ENCODE measurements at regions not wholly inside any gene's neighbourhood (a gene's known extent, or its start where the extent isn't known, plus 50 kb on each side); places are given as distances from the start of the nearest gene placed in this dataset.
"Not testable (repeated sequence)": the region's sequence is repeated elsewhere in the genome, so short reads cannot be mapped to it uniquely, and the experiment has no call there.

DNA sequence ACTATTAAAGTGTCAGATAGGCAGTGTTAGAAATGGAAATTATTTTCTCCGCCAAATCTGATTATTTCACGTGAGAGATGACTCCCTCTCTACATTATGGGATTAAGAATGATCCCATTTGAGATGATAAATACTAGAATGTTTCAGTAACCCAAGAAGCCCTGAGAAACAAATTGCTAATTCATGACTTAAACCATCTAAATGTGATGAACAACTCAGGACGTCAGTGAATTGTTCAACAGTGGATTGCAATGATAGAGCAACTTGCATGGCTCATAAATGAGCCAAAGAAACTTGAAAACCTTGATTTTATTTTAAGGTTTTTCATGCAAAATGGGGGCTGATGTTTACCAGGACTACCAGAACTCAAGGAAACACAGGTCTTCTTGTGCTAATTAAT lies 350.5 kb upstream of the WWC1 start:
- Histone ChIP-seq H3K9me3 (ENCODE audit: control insufficient read depth in 2 of 2, low read length in 2 of 2) (no peaks in the 10 kb centered on the region), H3K36me3 (ENCODE audit: control insufficient read depth in 2 of 2, insufficient read depth in 2 of 2, low read length in 2 of 2) (no peaks in the 10 kb centered on the region), H3K4me1 (ENCODE audit: control insufficient read depth in 2 of 2, insufficient read depth in 2 of 2, low read length in 2 of 2) (no peaks in the 10 kb centered on the region), H3K9ac (ENCODE audit: low read depth in 1 of 2, low read length in 2 of 2) (no peak overlapping the region), H3K27ac (ENCODE audit: low read depth in 2 of 2, low read length in 2 of 2) (no peak overlapping the region), H3K27me3 (ENCODE audit: control insufficient read depth in 2 of 2, insufficient read depth in 2 of 2, low read length in 2 of 2) (no peaks in the 10 kb centered on the region), H3K4me3 (ENCODE audit: low read length in 2 of 2) (no peak overlapping the region)

DNA sequence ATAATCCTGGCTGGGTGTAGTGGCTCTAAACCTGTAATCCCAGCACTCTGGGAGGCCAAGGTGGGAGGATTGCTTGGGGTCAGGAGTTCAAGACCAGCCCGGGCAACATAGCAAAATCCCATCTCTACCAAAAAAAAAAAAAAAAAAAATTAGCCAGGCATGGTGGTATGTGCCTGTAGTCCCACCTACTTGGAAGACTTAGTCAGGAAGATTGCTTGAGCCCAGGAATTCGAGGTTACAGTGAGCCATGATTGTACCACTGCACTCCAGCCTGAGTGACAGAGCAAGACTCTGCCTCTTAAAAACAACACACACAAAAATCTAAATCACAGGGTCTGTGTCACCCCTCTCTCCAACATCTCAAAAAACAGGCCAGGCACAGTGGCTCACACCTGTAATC lies 349.9 kb upstream of the WWC1 start:
- H3K9me3 ChIP-seq (ENCODE audit: control insufficient read depth in 2 of 2, low read length in 2 of 2); H3K27ac ChIP-seq (ENCODE audit: low read depth in 2 of 2, low read length in 2 of 2); H3K36me3 ChIP-seq (ENCODE audit: control insufficient read depth in 2 of 2, insufficient read depth in 2 of 2, low read length in 2 of 2); H3K27me3 ChIP-seq (ENCODE audit: control insufficient read depth in 2 of 2, insufficient read depth in 2 of 2, low read length in 2 of 2); H3K9ac ChIP-seq (ENCODE audit: low read depth in 1 of 2, low read length in 2 of 2); H3K4me1 ChIP-seq (ENCODE audit: control insufficient read depth in 2 of 2, insufficient read depth in 2 of 2, low read length in 2 of 2); H3K4me3 ChIP-seq (ENCODE audit: low read length in 2 of 2): not testable (repeated sequence)

DNA sequence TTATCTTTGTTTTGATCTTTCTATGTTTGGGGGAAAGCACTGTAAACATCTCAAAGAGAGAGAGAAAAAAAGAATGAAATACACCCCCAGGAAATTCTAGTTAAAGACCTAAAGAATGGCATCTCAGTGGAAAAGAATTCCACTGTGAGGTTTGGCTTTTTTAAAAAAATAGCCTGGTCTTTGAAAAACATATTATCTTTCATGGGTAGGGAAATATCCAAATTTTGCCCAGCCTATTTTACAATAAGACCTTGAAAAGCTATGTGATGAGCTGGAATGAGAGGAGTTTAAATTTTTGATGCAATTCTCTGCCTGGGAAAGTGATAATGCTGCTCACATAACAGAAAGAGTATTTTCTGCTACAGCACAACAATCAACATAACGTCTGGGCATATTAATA lies 348.1 kb upstream of the WWC1 start:
- H3K4me3 ChIP-seq (ENCODE audit: low read length in 2 of 2), result no peak overlapping the region
- no peaks in the 10 kb centered on the region for H3K4me1 ChIP-seq (ENCODE audit: control insufficient read depth in 2 of 2, insufficient read depth in 2 of 2, low read length in 2 of 2)
- no peaks in the 10 kb centered on the region for H3K9me3 ChIP-seq (ENCODE audit: control insufficient read depth in 2 of 2, low read length in 2 of 2)
- no peak overlapping the region for H3K27ac ChIP-seq (ENCODE audit: low read depth in 2 of 2, low read length in 2 of 2)
- no peaks in the 10 kb centered on the region for H3K36me3 ChIP-seq (ENCODE audit: control insufficient read depth in 2 of 2, insufficient read depth in 2 of 2, low read length in 2 of 2)
- no peak overlapping the region for H3K9ac ChIP-seq (ENCODE audit: low read depth in 1 of 2, low read length in 2 of 2)
- no peaks in the 10 kb centered on the region for H3K27me3 ChIP-seq (ENCODE audit: control insufficient read depth in 2 of 2, insufficient read depth in 2 of 2, low read length in 2 of 2)

DNA sequence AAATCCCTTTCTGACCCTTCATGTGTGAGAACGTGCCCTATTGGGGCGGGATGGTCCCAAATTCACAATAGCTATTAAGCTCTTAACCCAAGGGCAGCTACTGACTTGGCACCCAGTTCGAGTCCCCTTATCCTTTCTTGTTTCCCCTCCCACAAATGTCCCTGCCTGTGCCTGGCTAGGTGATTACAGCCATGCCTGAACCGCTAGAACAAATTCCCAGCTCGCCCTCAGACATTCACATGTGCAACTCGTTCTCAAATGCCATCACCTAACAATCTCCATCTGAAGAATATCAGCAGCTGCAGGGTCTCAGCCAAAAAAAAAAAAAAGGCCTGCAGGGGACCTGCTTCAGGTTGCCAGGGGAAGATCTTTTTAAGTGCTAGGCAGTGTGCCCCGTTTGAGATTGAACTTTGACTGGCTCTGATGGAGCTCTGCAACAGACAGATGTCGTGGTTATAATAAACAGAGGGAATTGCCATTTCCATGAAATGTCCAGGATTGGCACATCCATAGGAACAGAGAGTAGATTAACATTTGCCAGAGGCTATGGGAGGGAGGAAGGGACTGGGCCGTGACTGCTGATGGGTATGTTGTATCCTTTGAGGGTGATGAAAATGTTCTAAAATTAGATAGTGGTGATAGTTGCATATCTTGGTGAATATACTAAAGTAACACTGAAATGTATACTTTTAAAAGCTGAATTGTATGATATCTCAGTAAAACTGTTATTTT lies 347.2 kb upstream of the WWC1 start:
- Histone ChIP-seq H3K9me3 (ENCODE audit: control insufficient read depth in 2 of 2, low read length in 2 of 2) (no peaks in the 10 kb centered on the region), H3K27me3 (ENCODE audit: control insufficient read depth in 2 of 2, insufficient read depth in 2 of 2, low read length in 2 of 2) (no peaks in the 10 kb centered on the region), H3K27ac (ENCODE audit: low read depth in 2 of 2, low read length in 2 of 2) (no peak overlapping the region), H3K36me3 (ENCODE audit: control insufficient read depth in 2 of 2, insufficient read depth in 2 of 2, low read length in 2 of 2) (no peaks in the 10 kb centered on the region), H3K4me1 (ENCODE audit: control insufficient read depth in 2 of 2, insufficient read depth in 2 of 2, low read length in 2 of 2) (no peaks in the 10 kb centered on the region), H3K9ac (ENCODE audit: low read depth in 1 of 2, low read length in 2 of 2) (no peak overlapping the region), H3K4me3 (ENCODE audit: low read length in 2 of 2) (no peak overlapping the region)

DNA sequence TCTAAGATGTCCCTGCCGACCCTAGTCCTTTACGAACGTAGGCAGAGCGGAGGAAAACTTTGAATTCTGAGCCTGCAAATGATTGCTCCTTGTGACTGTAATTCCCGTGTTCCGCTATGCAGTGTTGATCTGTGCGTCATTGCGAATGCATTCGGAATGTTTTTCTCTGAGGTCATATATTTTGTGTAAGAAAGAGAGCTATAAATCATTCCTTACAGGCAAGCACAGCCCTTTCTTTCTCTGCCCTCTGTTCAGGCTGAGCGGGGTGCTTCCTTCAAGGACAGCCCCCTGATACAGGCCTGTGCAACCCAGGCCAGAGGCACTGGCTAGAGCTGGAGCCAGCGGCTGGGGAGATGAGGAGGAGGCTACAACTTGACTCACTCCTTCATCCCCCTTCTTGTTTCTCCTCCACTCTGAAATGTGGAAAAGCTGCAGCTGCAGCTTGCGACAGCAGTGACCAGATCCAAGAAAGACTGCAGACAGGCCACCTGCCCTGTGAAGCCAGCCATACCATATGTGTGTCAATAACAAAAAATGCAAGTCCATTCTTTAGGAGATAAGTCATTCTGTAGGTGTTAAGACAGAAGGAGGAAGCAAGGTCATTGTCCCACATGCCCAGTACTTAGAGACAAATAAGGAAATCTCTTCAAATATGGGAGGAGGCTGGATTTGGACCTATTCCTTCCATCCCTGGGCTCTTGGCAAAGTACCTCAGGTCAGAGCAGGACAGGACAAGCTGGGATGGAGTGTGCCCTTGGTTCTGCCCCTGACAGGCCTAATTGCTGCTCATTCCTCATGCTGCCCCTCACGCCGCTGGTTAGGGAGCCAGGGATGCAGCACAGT lies 345.7 kb upstream of the WWC1 start:
- Histone ChIP-seq H3K27me3 (ENCODE audit: control insufficient read depth in 2 of 2, insufficient read depth in 2 of 2, low read length in 2 of 2) (no peaks in the 10 kb centered on the region), H3K36me3 (ENCODE audit: control insufficient read depth in 2 of 2, insufficient read depth in 2 of 2, low read length in 2 of 2) (no peaks in the 10 kb centered on the region), H3K4me1 (ENCODE audit: control insufficient read depth in 2 of 2, insufficient read depth in 2 of 2, low read length in 2 of 2) (no peaks in the 10 kb centered on the region), H3K27ac (ENCODE audit: low read depth in 2 of 2, low read length in 2 of 2) (no peak overlapping the region), H3K4me3 (ENCODE audit: low read length in 2 of 2) (no peak overlapping the region), H3K9me3 (ENCODE audit: control insufficient read depth in 2 of 2, low read length in 2 of 2) (no peaks in the 10 kb centered on the region), H3K9ac (ENCODE audit: low read depth in 1 of 2, low read length in 2 of 2) (no peak overlapping the region)

DNA sequence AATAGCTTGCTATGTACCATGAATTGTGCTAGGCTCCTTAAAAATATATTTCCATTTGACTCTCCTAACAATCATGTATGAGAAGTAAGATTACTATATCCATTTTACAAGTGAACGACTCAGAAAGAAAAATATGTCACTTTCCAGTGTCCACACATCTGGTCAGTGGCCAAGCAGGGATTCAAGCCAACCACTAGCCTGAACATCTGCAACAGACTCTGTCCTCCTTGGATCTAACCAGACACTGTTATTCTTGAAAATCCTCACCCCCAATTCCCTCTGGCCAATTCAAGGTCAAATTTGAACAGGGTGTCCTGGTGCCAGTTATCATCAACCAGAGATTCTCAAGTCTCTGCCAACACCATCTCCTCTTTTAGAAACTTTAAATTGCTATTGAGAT lies 344.1 kb upstream of the WWC1 start:
- H3K36me3 ChIP-seq (ENCODE audit: control insufficient read depth in 2 of 2, insufficient read depth in 2 of 2, low read length in 2 of 2), result no peaks in the 10 kb centered on the region
- no peaks in the 10 kb centered on the region for H3K4me1 ChIP-seq (ENCODE audit: control insufficient read depth in 2 of 2, insufficient read depth in 2 of 2, low read length in 2 of 2)
- H3K9ac ChIP-seq (ENCODE audit: low read depth in 1 of 2, low read length in 2 of 2), result no peak overlapping the region
- no peaks in the 10 kb centered on the region for H3K27me3 ChIP-seq (ENCODE audit: control insufficient read depth in 2 of 2, insufficient read depth in 2 of 2, low read length in 2 of 2)
- no peaks in the 10 kb centered on the region for H3K9me3 ChIP-seq (ENCODE audit: control insufficient read depth in 2 of 2, low read length in 2 of 2)
- H3K4me3 ChIP-seq (ENCODE audit: low read length in 2 of 2), result no peak overlapping the region
- no peak overlapping the region for H3K27ac ChIP-seq (ENCODE audit: low read depth in 2 of 2, low read length in 2 of 2)

DNA sequence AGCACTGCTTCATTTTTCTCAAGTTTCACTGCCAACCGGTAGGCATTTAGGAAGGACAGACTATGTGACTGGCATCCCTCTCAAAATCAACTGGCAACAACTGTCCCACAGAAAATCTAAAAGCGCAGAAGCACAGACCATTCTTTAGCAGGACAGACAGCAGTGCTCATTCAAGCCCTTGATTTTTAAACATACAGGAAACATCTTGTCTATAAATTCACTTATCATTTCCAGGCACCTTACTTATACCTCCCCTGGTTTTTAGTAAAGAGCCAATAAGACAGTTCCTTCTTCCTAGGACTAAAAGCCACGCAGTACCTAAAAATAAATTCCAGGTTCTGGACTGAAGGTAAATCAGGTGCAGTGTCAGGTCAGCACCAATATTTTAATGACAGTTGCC lies 343.2 kb upstream of the WWC1 start:
- Histone ChIP-seq H3K27me3 (ENCODE audit: control insufficient read depth in 2 of 2, insufficient read depth in 2 of 2, low read length in 2 of 2) (no peaks in the 10 kb centered on the region), H3K9ac (ENCODE audit: low read depth in 1 of 2, low read length in 2 of 2) (no peak overlapping the region), H3K36me3 (ENCODE audit: control insufficient read depth in 2 of 2, insufficient read depth in 2 of 2, low read length in 2 of 2) (no peaks in the 10 kb centered on the region), H3K4me1 (ENCODE audit: control insufficient read depth in 2 of 2, insufficient read depth in 2 of 2, low read length in 2 of 2) (no peaks in the 10 kb centered on the region), H3K4me3 (ENCODE audit: low read length in 2 of 2) (no peak overlapping the region), H3K27ac (ENCODE audit: low read depth in 2 of 2, low read length in 2 of 2) (no peak overlapping the region), H3K9me3 (ENCODE audit: control insufficient read depth in 2 of 2, low read length in 2 of 2) (no peaks in the 10 kb centered on the region)

DNA sequence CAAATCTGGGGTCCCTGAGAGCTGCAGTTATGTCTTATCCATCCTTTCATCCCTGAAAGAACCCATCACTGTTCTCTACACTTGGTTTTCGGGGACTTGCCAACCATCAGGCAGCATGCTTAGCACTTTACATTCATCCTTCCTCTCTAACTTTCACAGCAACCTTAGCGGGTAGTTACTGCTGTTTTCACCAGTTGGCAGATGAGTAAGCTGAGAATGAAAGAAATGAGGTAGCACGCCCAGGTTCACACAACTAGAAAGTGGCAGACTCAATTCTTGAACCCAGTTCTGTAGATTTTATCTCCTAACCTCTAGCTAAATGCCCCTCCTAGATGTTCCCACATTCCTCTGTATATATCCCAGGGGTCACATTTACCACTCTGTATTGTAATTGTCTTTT lies 342.0 kb upstream of the WWC1 start:
- H3K27ac ChIP-seq (ENCODE audit: low read depth in 2 of 2, low read length in 2 of 2), result no peak overlapping the region
- H3K27me3 ChIP-seq (ENCODE audit: control insufficient read depth in 2 of 2, insufficient read depth in 2 of 2, low read length in 2 of 2), result no peaks in the 10 kb centered on the region
- H3K9me3 ChIP-seq (ENCODE audit: control insufficient read depth in 2 of 2, low read length in 2 of 2), result no peaks in the 10 kb centered on the region
- H3K4me3 ChIP-seq (ENCODE audit: low read length in 2 of 2), result no peak overlapping the region
- no peak overlapping the region for H3K9ac ChIP-seq (ENCODE audit: low read depth in 1 of 2, low read length in 2 of 2)
- no peaks in the 10 kb centered on the region for H3K36me3 ChIP-seq (ENCODE audit: control insufficient read depth in 2 of 2, insufficient read depth in 2 of 2, low read length in 2 of 2)
- no peaks in the 10 kb centered on the region for H3K4me1 ChIP-seq (ENCODE audit: control insufficient read depth in 2 of 2, insufficient read depth in 2 of 2, low read length in 2 of 2)

DNA sequence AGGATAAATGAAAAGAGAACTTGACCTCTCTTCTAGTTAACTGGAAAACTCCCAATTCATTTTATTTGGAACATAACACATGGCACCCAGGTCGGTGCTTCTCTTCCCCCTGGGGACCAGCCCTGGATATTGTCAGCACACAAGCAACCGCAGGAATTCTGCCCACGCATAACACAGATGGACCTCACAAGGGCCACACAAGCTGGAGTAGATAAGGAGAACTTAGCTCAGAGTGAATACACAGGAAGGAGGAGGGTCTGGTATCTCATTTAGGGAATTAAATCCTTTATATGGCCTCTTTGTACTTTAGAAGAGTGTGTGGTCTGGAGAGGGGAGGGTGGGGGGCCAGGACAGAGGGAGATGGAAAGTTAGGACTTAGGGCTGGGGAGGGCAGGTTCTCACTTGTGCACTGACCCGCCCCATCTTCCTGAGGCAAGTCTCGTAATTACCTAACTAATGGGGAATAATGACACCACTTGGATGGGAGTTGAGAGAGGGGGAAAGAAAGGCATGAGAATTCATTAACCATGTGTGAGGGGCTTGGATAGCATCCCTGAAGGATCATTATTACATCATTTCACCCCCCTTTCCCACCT lies 341.2 kb upstream of the WWC1 start:
- H3K9ac ChIP-seq (ENCODE audit: low read depth in 1 of 2, low read length in 2 of 2), result no peak overlapping the region
- no peaks in the 10 kb centered on the region for H3K27me3 ChIP-seq (ENCODE audit: control insufficient read depth in 2 of 2, insufficient read depth in 2 of 2, low read length in 2 of 2)
- no peaks in the 10 kb centered on the region for H3K9me3 ChIP-seq (ENCODE audit: control insufficient read depth in 2 of 2, low read length in 2 of 2)
- H3K36me3 ChIP-seq (ENCODE audit: control insufficient read depth in 2 of 2, insufficient read depth in 2 of 2, low read length in 2 of 2), result no peaks in the 10 kb centered on the region
- no peaks in the 10 kb centered on the region for H3K4me1 ChIP-seq (ENCODE audit: control insufficient read depth in 2 of 2, insufficient read depth in 2 of 2, low read length in 2 of 2)
- no peak overlapping the region for H3K27ac ChIP-seq (ENCODE audit: low read depth in 2 of 2, low read length in 2 of 2)
- H3K4me3 ChIP-seq (ENCODE audit: low read length in 2 of 2), result no peak overlapping the region

DNA sequence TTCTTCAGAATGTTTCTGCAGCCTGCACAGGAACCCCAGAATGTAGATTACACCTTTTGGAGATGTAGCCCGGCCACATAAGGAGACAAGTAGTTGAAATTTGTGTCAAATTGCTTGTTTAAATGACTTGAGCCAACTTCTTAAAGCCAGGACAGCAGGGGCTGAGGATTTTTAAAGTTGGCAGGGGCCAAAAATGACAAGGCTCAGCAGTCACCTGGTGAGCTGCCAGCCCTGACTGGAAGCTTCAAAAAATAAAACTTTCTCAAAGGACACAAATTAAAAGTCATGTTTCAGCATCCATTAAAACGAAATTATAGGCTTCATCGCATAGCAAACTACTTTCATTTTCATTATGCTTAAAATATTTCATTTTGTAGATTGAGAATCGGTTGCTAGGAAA lies 340.3 kb upstream of the WWC1 start:
- H3K9me3 ChIP-seq (ENCODE audit: control insufficient read depth in 2 of 2, low read length in 2 of 2), result no peaks in the 10 kb centered on the region
- no peak overlapping the region for H3K4me3 ChIP-seq (ENCODE audit: low read length in 2 of 2)
- H3K27me3 ChIP-seq (ENCODE audit: control insufficient read depth in 2 of 2, insufficient read depth in 2 of 2, low read length in 2 of 2), result no peaks in the 10 kb centered on the region
- no peaks in the 10 kb centered on the region for H3K36me3 ChIP-seq (ENCODE audit: control insufficient read depth in 2 of 2, insufficient read depth in 2 of 2, low read length in 2 of 2)
- no peak overlapping the region for H3K9ac ChIP-seq (ENCODE audit: low read depth in 1 of 2, low read length in 2 of 2)
- no peak overlapping the region for H3K27ac ChIP-seq (ENCODE audit: low read depth in 2 of 2, low read length in 2 of 2)
- no peaks in the 10 kb centered on the region for H3K4me1 ChIP-seq (ENCODE audit: control insufficient read depth in 2 of 2, insufficient read depth in 2 of 2, low read length in 2 of 2)

Data from mucosa of rectum (tissue), 2 donors.